Duodenal mucosa (tissue), 2 donors: ENCODE measurements at regions not wholly inside any gene's neighbourhood (a gene's known extent, or its start where the extent isn't known, plus 50 kb on each side); places are given as distances from the start of the nearest gene placed in this dataset.

Source experiments
- H3K27ac ChIP-seq: one replicate; pipeline ENCODE4 v1.7.0; 2013; ENCODE audit warnings: low read depth, low read length
- H3K27me3 ChIP-seq, 2 donors: one replicate each; pipeline ENCODE4 v1.7.0; 2013; ENCODE audit warnings: low read length in 2 of 2, control low read depth in 1 of 2; ENCODE audit not compliant: insufficient read depth in 2 of 2, control insufficient read depth in 1 of 2
- H3K36me3 ChIP-seq, 2 donors: one replicate each; pipeline ENCODE4 v1.7.0; 2013; ENCODE audit warnings: low read length in 2 of 2, control low read depth in 1 of 2; ENCODE audit not compliant: insufficient read depth in 2 of 2, control insufficient read depth in 1 of 2
- H3K4me1 ChIP-seq, 2 donors: one replicate each; pipeline ENCODE4 v1.7.0; 2013; ENCODE audit warnings: low read length in 2 of 2, control low read depth in 1 of 2; ENCODE audit not compliant: insufficient read depth in 2 of 2, control insufficient read depth in 1 of 2
- H3K4me3 ChIP-seq, 2 donors: one replicate each; pipeline ENCODE4 v1.7.0; 2013; ENCODE audit warnings: low read length in 2 of 2, low read depth in 1 of 2
- H3K9ac ChIP-seq, 2 donors: one replicate each; pipeline ENCODE4 v1.7.0; 2013; ENCODE audit warnings: low read length in 2 of 2, low read depth in 1 of 2
- H3K9me3 ChIP-seq, 2 donors: one replicate each; pipeline ENCODE4 v1.7.0; 2013; ENCODE audit warnings: low read length in 2 of 2, control low read depth in 1 of 2; ENCODE audit not compliant: control insufficient read depth in 1 of 2

- Histone ChIP-seq H3K4me3 (no peak overlapping the region), H3K9ac (no peak overlapping the region), H3K36me3 (no peaks in the 10 kb centered on the region), H3K27ac (no peak overlapping the region), H3K27me3 (no peaks in the 10 kb centered on the region), H3K4me1 (no peaks in the 10 kb centered on the region), H3K9me3 (no peaks in the 10 kb centered on the region)
Observed at GRCh38 chr10:130659528-130659927, 523.3 kb downstream of the GLRX3 start.

GRCh38 chr10:130660266-130660665 lies 524.1 kb downstream of the GLRX3 start:
- H3K4me3 ChIP-seq, result no peak overlapping the region
- H3K4me1 ChIP-seq, result no peaks in the 10 kb centered on the region
- H3K27ac ChIP-seq, result no peak overlapping the region
- H3K9ac ChIP-seq, result no peak overlapping the region
- H3K27me3 ChIP-seq, result no peaks in the 10 kb centered on the region
- no peaks in the 10 kb centered on the region for H3K36me3 ChIP-seq
- no peaks in the 10 kb centered on the region for H3K9me3 ChIP-seq

- Histone ChIP-seq H3K27me3 (no peaks in the 10 kb centered on the region), H3K9me3 (no peaks in the 10 kb centered on the region), H3K27ac (no peak overlapping the region), H3K4me3 (no peak overlapping the region), H3K4me1 (no peaks in the 10 kb centered on the region), H3K36me3 (no peaks in the 10 kb centered on the region), H3K9ac (no peak overlapping the region)
Observed at GRCh38 chr10:130661419-130661818, 525.2 kb downstream of the GLRX3 start.

- Histone ChIP-seq H3K4me3 (no peak overlapping the region), H3K36me3 (no peaks in the 10 kb centered on the region), H3K9ac (no peak overlapping the region), H3K27ac (no peak overlapping the region), H3K27me3 (no peaks in the 10 kb centered on the region), H3K4me1 (no peaks in the 10 kb centered on the region), H3K9me3 (no peaks in the 10 kb centered on the region)
Observed at GRCh38 chr10:130662775-130663174, 526.6 kb downstream of the GLRX3 start.

- no peaks in the 10 kb centered on the region for H3K36me3 ChIP-seq
- no peak overlapping the region for H3K27ac ChIP-seq
- no peak overlapping the region for H3K9ac ChIP-seq
- no peaks in the 10 kb centered on the region for H3K27me3 ChIP-seq
- no peaks in the 10 kb centered on the region for H3K9me3 ChIP-seq
- no peaks in the 10 kb centered on the region for H3K4me1 ChIP-seq
- H3K4me3 ChIP-seq, result no peak overlapping the region
Observed at GRCh38 chr10:130664526-130664925, 528.3 kb downstream of the GLRX3 start.

GRCh38 chr10:130666215-130666614 lies 530.0 kb downstream of the GLRX3 start:
- Histone ChIP-seq H3K4me3 (no peak overlapping the region), H3K9ac (no peak overlapping the region), H3K27ac (no peak overlapping the region), H3K9me3 (no peaks in the 10 kb centered on the region), H3K4me1 (no peaks in the 10 kb centered on the region), H3K27me3 (no peaks in the 10 kb centered on the region), H3K36me3 (no peaks in the 10 kb centered on the region)

- no peaks in the 10 kb centered on the region for H3K36me3 ChIP-seq
- no peaks in the 10 kb centered on the region for H3K27me3 ChIP-seq
- H3K4me1 ChIP-seq, result no peaks in the 10 kb centered on the region
- H3K9me3 ChIP-seq, result peaks cover 0 to 5% of the 10 kb centered on the region in 2 donors
- H3K9ac ChIP-seq, result no peak overlapping the region
- H3K4me3 ChIP-seq, result no peak overlapping the region
- no peak overlapping the region for H3K27ac ChIP-seq
Observed at GRCh38 chr10:130686689-130687300, 550.6 kb downstream of the GLRX3 start.

- Histone ChIP-seq H3K36me3 (no peaks in the 10 kb centered on the region), H3K4me1 (no peaks in the 10 kb centered on the region), H3K9ac (no peak overlapping the region), H3K4me3 (no peak overlapping the region), H3K9me3 (peaks cover 0 to 5% of the 10 kb centered on the region in 2 donors), H3K27me3 (no peaks in the 10 kb centered on the region), H3K27ac (no peak overlapping the region)
Observed at GRCh38 chr10:130687566-130687965, 551.4 kb downstream of the GLRX3 start.

- Histone ChIP-seq H3K27me3 (no peaks in the 10 kb centered on the region), H3K4me1 (no peaks in the 10 kb centered on the region), H3K4me3 (no peak overlapping the region), H3K36me3 (no peaks in the 10 kb centered on the region), H3K9ac (no peak overlapping the region), H3K9me3 (peaks cover 0 to 4% of the 10 kb centered on the region in 2 donors), H3K27ac (no peak overlapping the region)
Observed at GRCh38 chr10:130689743-130690626, 553.8 kb downstream of the GLRX3 start.

GRCh38 chr10:130691776-130692175 lies 555.6 kb downstream of the GLRX3 start:
- no peaks in the 10 kb centered on the region for H3K4me1 ChIP-seq
- H3K9ac ChIP-seq, result no peak overlapping the region
- H3K9me3 ChIP-seq, result no peaks in the 10 kb centered on the region
- no peak overlapping the region for H3K4me3 ChIP-seq
- H3K27ac ChIP-seq, result no peak overlapping the region
- no peaks in the 10 kb centered on the region for H3K36me3 ChIP-seq
- no peaks in the 10 kb centered on the region for H3K27me3 ChIP-seq
